K562 (cell line): ENCODE measurements at regions not wholly inside any gene's neighbourhood (a gene's known extent, or its start where the extent isn't known, plus 50 kb on each side); places are given as distances from the start of the nearest gene placed in this dataset.

Experiments used
- ATAC-seq: fragments of 200-7000 bp; cut with Tn5 transposase; 3 replicates; pipeline ENCODE4 v1.9.1; 2020; ENCODE audit warnings: moderate library complexity
- BruUV-seq: library from RNA; stranded (reverse); fragments of 400-500 nt; replicated peaks from 2 replicates; lab custom pipeline; 2021; lab: Mats Ljungman, UMichigan
- CTCF ChIA-PET: fragments of 300-600 bp; formaldehyde crosslinking; extraction: SDS; loops from one replicate; lab custom pipeline; 2021; ENCODE audit warnings: low intra/inter-chr PET ratio; lab: Yijun Ruan, JAX
- POLR2A ChIA-PET: fragments of 300-600, 350-650 bp; sonication (Branson Sonifier 250); formaldehyde crosslinking; extraction: SDS; loops from one replicate; lab custom pipeline; 2021; ENCODE audit warnings: antibody characterized with exemption, inconsistent platforms; lab: Yijun Ruan, JAX
- DNase-seq, 4 experiments: peaks; one replicate each; pipeline versions ENCODE4 v3.0.0 to v3.0.0-alpha.2; 2011 to 2018; ENCODE audit warnings: low spot score in 3 of 4, mixed read lengths in 3 of 4; ENCODE audit errors: extremely low read depth in 1 of 4
- FAIRE-seq: peaks from 2 replicates; lab custom pipeline; 2011; peaks lifted over from hg19 to GRCh38; lab: Jason Lieb, UNC
- H2AFZ ChIP-seq: 2 replicates; pipeline ENCODE4 v1.6.0; 2011; ENCODE audit warnings: low read depth, low read length, control low read depth, inconsistent platforms
- H3K27ac ChIP-seq: fragments of 200-600 bp; 3 replicates; pipeline ENCODE4 v1.8.0; 2011; ENCODE audit warnings: low read depth, mild to moderate bottlenecking, control low read depth, inconsistent platforms, low read length, moderate library complexity, mixed read lengths; ENCODE audit errors: extremely low read depth
- H3K27me3 ChIP-seq, 2 experiments: fragments of 300-600 bp in 1 of 2; 2 replicates in 1 of 2; 3 replicates in 1 of 2; pipeline versions ENCODE4 v1.6.0 to v1.8.0; 2011; ENCODE audit warnings: inconsistent platforms in 2 of 2, low read length in 2 of 2, mild to moderate bottlenecking in 1 of 2, mixed read lengths in 1 of 2, moderate library complexity in 1 of 2; ENCODE audit not compliant: control insufficient read depth in 2 of 2, insufficient read depth in 2 of 2
- H3K36me3 ChIP-seq: fragments of 300-600 bp; 3 replicates; pipeline ENCODE4 v1.8.0; 2011; ENCODE audit warnings: mild to moderate bottlenecking, low read length, inconsistent platforms; ENCODE audit not compliant: control insufficient read depth, insufficient read depth
- H3K4me1 ChIP-seq, 2 experiments: fragments of 200-600 bp in 1 of 2; replicated peaks in 1 of 2; 2 replicates in 1 of 2; 3 replicates in 1 of 2; pipeline versions ENCODE4 v1.5.1 to v1.8.0; 2011; ENCODE audit warnings: inconsistent platforms in 2 of 2, low read length in 2 of 2, mild to moderate bottlenecking in 1 of 2, mixed read lengths in 1 of 2, moderate library complexity in 1 of 2; ENCODE audit not compliant: control insufficient read depth in 2 of 2, insufficient read depth in 2 of 2
- H3K4me2 ChIP-seq: 2 replicates; pipeline ENCODE4 v1.6.1; 2011; ENCODE audit warnings: low read length, control low read depth, inconsistent platforms, mixed read lengths; ENCODE audit not compliant: insufficient read depth
- H3K4me3 ChIP-seq: fragments of 200-600 bp; sonication (generic), shearing (Covaris generic); 2 replicates; pipeline ENCODE4 v1.5.1; 2016; ENCODE audit warnings: control low read depth, inconsistent platforms
- H3K79me2 ChIP-seq: fragments of 200-600 bp; 3 replicates; pipeline ENCODE4 v1.8.0; 2011; ENCODE audit warnings: low read length, inconsistent platforms; ENCODE audit not compliant: control insufficient read depth, insufficient read depth
- H3K9ac ChIP-seq, 2 experiments: 2 replicates each; pipeline versions ENCODE4 v1.6.0 to v1.6.1; 2011; ENCODE audit warnings: low read depth in 2 of 2, low read length in 2 of 2, control low read depth in 1 of 2, inconsistent platforms in 1 of 2, mild to moderate bottlenecking in 1 of 2, mixed read lengths in 1 of 2; ENCODE audit not compliant: insufficient read depth in 1 of 2
- H3K9me1 ChIP-seq: one replicate; pipeline ENCODE4 v1.6.0; 2011; ENCODE audit warnings: inconsistent platforms, mild to moderate bottlenecking, low read length, moderate library complexity; ENCODE audit not compliant: control insufficient read depth, insufficient read depth
- H3K9me3 ChIP-seq: replicated peaks from 2 replicates; pipeline ENCODE4 v1.5.1; 2011; ENCODE audit warnings: low read depth, low read length, inconsistent platforms; ENCODE audit not compliant: control insufficient read depth, insufficient read depth
- H4K20me1 ChIP-seq: replicated peaks from 2 replicates; pipeline ENCODE4 v1.6.1; 2011; ENCODE audit warnings: low read length, inconsistent platforms, mixed read lengths; ENCODE audit not compliant: control insufficient read depth, insufficient read depth
- ELF1 ChIP-seq: fragments of 200-800 bp; sonication (Bioruptor generic); IDR thresholded peaks from 2 replicates; pipeline ENCODE4 v1.6.1; 2016; ENCODE audit warnings: missing genetic modification characterization, missing compliant biosample characterization
- EZH2 ChIP-seq: IDR thresholded peaks from 2 replicates; pipeline ENCODE4 v1.6.1; 2012; ENCODE audit warnings: low read depth, mild to moderate bottlenecking, inconsistent platforms, low read length, borderline replicate concordance
- NCOR1 ChIP-seq: fragments of 450-650 bp; IDR thresholded peaks from 2 replicates; pipeline ENCODE4 v1.6.1; 2016; ENCODE audit warnings: mild to moderate bottlenecking, moderate library complexity
- NFIX ChIP-seq: fragments of 250-450 bp; sonication (Bioruptor Pico); IDR thresholded peaks from 2 replicates; pipeline ENCODE4 v1.4.0; 2020; ENCODE audit warnings: low read depth, mild to moderate bottlenecking, moderate library complexity
- PCBP2 ChIP-seq: fragments of 200-400 bp; formaldehyde crosslinking; IDR thresholded peaks from 2 replicates; pipeline ENCODE4 v1.6.1; 2018; ENCODE audit warnings: low read length, low read depth, mild to moderate bottlenecking, moderate library complexity; ENCODE audit not compliant: poor library complexity, severe bottlenecking
- PML ChIP-seq: IDR thresholded peaks from 2 replicates; pipeline ENCODE4 v1.6.1; 2012; ENCODE audit warnings: low read length, inconsistent platforms
- ZFP36 ChIP-seq: fragments of 150-350 bp; IDR thresholded peaks from 2 replicates; pipeline ENCODE4 v1.6.1; 2018; ENCODE audit warnings: low read length, low read depth; ENCODE audit not compliant: partially characterized antibody
- WGBS: fragments of 100-300 bp; shearing (Covaris generic); methylation state at CpG from one replicate; pipeline ENCODE4 v1.1.6; 2016; ENCODE audit warnings: low coverage, mixed read lengths; ENCODE audit not compliant: insufficient coverage; ENCODE audit errors: missing lambda C conversion rate; 5-methylcytosine and 5-hydroxymethylcytosine counted together
- in situ Hi-C: fragments of 300-500 bp; cut with MboI; formaldehyde crosslinking; loops from 4 replicates; pipeline ENCODE4 v1.15.0; 2018; ENCODE audit warnings: inconsistent platforms, mixed read lengths
- intact Hi-C: fragments of 100-400 bp; cut with micrococcal nuclease; formaldehyde crosslinking; loops from 2 replicates; pipeline ENCODE4 v1.14.2; 2022
- TF ChIP-seq, protein P1 (sequence below): fragments of 250-450 bp; sonication (Bioruptor Pico); IDR thresholded peaks from 2 replicates; pipeline ENCODE4 v1.5.0; 2020; ENCODE audit warnings: mild to moderate bottlenecking, borderline replicate concordance
- TF ChIP-seq, protein P2 (sequence below): fragments of 200-800 bp; sonication (Bioruptor generic); IDR thresholded peaks from 2 replicates; pipeline ENCODE4 v1.6.1; 2017; ENCODE audit warnings: missing genetic modification characterization, missing compliant biosample characterization
- TF ChIP-seq, protein P3 (sequence below): fragments of 450-650 bp; IDR thresholded peaks from 2 replicates; pipeline ENCODE4 v1.6.1; 2016; ENCODE audit warnings: low read depth, mild to moderate bottlenecking, moderate library complexity

DNA sequence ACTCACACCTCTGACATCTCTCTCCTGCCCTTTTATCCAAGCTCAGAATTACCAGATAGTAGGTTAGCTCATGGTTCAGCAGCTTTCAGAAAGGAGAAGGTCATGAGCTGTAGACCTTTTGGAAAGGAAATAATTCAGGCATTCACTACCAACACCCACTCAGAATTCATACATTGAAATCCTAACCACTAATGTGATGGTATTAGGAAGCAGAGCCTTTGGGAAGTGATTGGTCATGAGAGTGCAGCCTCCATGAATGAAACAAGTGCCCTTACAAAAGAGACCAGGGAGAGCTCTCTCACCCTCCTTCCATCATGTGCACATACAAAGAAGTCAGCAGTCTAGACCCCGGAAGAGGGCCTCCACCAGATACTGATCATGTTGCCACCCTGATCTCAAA, 315.8 kb upstream of the CCDC54 start:
- no TSS peak for BruUV-seq
- in situ Hi-C loops (no loop called here), intact Hi-C loops (no loop called here)
- 0% methylated on average over 1 of the region's 1 CpG for WGBS
- Histone ChIP-seq H3K79me2 (no peaks in the 10 kb centered on the region), H3K4me2 (no peak overlapping the region), H3K9me3 (no peaks in the 10 kb centered on the region), H3K27ac (no peak overlapping the region), H2AFZ (no peak overlapping the region), H3K27me3 (no peaks in the 10 kb centered on the region), H3K4me1 (no peaks in the 10 kb centered on the region), H3K9ac (no peak overlapping the region), H4K20me1 (no peaks in the 10 kb centered on the region), H3K4me3 (no peak overlapping the region), H3K36me3 (no peaks in the 10 kb centered on the region), H3K9me1 (no peaks in the 10 kb centered on the region)
- TF ChIP-seq ELF1 (tag) (no peak), NCOR1 (no peak), ZFP36 (no peak), EZH2 (no peak), NFIX (no peak), PCBP2 (no peak), PML (no peak)
- TF ChIP-seq, protein P1, sequence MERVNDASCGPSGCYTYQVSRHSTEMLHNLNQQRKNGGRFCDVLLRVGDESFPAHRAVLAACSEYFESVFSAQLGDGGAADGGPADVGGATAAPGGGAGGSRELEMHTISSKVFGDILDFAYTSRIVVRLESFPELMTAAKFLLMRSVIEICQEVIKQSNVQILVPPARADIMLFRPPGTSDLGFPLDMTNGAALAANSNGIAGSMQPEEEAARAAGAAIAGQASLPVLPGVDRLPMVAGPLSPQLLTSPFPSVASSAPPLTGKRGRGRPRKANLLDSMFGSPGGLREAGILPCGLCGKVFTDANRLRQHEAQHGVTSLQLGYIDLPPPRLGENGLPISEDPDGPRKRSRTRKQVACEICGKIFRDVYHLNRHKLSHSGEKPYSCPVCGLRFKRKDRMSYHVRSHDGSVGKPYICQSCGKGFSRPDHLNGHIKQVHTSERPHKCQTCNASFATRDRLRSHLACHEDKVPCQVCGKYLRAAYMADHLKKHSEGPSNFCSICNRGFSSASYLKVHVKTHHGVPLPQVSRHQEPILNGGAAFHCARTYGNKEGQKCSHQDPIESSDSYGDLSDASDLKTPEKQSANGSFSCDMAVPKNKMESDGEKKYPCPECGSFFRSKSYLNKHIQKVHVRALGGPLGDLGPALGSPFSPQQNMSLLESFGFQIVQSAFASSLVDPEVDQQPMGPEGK (CRISPR knock-in tag), result no peak
- TF ChIP-seq, protein P2, sequence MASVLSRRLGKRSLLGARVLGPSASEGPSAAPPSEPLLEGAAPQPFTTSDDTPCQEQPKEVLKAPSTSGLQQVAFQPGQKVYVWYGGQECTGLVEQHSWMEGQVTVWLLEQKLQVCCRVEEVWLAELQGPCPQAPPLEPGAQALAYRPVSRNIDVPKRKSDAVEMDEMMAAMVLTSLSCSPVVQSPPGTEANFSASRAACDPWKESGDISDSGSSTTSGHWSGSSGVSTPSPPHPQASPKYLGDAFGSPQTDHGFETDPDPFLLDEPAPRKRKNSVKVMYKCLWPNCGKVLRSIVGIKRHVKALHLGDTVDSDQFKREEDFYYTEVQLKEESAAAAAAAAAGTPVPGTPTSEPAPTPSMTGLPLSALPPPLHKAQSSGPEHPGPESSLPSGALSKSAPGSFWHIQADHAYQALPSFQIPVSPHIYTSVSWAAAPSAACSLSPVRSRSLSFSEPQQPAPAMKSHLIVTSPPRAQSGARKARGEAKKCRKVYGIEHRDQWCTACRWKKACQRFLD, result no peak
- TF ChIP-seq, protein P3, sequence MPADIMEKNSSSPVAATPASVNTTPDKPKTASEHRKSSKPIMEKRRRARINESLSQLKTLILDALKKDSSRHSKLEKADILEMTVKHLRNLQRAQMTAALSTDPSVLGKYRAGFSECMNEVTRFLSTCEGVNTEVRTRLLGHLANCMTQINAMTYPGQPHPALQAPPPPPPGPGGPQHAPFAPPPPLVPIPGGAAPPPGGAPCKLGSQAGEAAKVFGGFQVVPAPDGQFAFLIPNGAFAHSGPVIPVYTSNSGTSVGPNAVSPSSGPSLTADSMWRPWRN, result no peak
- ChIA-PET POLR2A (interaction anchor here (0.6 kb wide), 1 partner anchor 575 kb away, joined by 3 read pairs; no protein-coding TSS in a partner anchor), CTCF (no interaction called here)
- no peak for ATAC-seq
- no peak for FAIRE-seq
- DNase-seq, result no peak
